PFSK-1 (cell line): ENCODE measurements at regions not wholly inside any gene's neighbourhood (a gene's known extent, or its start where the extent isn't known, plus 50 kb on each side); places are given as distances from the start of the nearest gene placed in this dataset.

Source experiments
- FOXP2 ChIP-seq: optimal IDR thresholded peaks from 2 replicates; pipeline ENCODE3; 2011; ENCODE audit warnings: borderline replicate concordance, control low read depth, inconsistent platforms; ENCODE audit not compliant: insufficient read depth; ENCODE audit errors: extremely low read length, extremely low read depth
- POLR2AphosphoS5 ChIP-seq: IDR thresholded peaks from 2 replicates; pipeline ENCODE4 v1.6.1; 2012; ENCODE audit warnings: low read depth, mild to moderate bottlenecking, control low read depth, low read length, moderate library complexity
- SIN3A ChIP-seq: IDR thresholded peaks from 2 replicates; pipeline ENCODE4 v1.6.1; 2012; ENCODE audit warnings: mild to moderate bottlenecking, low read length, moderate library complexity, borderline replicate concordance; ENCODE audit not compliant: insufficient read depth
- TAF1 ChIP-seq: IDR thresholded peaks from 2 replicates; pipeline ENCODE4 v1.6.1; 2012; ENCODE audit warnings: low read length, control low read depth, borderline replicate concordance; ENCODE audit not compliant: insufficient read depth
- TF ChIP-seq, protein P1 (sequence below), 2 experiments: IDR thresholded peaks; 2 replicates each; pipeline versions ENCODE4 v1.6.1 to v1.8.0; 2011 to 2012; ENCODE audit warnings: low read depth in 2 of 2, low read length in 2 of 2, control low read depth in 1 of 2, inconsistent platforms in 1 of 2, mild to moderate bottlenecking in 1 of 2, moderate library complexity in 1 of 2; ENCODE audit not compliant: insufficient read depth in 1 of 2

DNA sequence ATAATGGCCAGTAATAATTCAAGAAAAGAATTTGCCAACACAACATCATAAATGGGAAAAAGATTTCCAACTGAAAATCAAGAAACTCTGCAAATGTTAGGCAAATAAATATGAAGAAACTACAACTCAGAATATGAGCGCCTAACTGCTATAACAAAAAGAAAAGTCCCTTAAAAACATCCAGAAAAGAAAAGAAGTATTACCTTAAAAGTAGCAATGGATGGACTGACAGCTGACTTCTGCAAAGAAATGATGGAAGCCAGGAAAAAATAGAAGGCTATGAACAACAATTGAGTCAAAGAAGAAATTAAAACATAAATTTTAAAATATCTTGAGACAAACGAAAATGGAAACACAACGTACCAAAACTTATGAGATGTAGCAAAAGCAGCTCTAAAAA, 482.3 kb upstream of the ZNF507 start:
- TF ChIP-seq POLR2AphosphoS5 = no peak

DNA sequence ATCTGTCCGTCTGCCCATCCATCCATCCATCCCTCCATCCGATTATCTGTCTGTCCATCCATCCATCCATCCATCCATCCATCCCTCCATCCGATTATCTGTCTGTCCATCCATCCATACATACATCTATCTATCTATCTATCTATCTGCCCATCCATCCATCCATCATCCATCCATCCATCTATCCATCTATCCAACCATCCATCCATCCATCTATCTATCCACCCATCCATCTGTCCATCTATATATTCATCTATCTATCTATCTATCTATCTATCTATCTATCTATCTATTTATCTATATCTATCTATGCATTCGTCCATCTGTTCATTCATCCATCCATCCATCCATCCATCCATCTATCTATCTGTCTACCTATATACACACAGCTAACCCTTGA, 471.1 kb upstream of the ZNF507 start:
- no peak for TF ChIP-seq POLR2AphosphoS5
- no peak for TF ChIP-seq SIN3A
- TF ChIP-seq FOXP2 = no peak
- TF ChIP-seq, protein P1, sequence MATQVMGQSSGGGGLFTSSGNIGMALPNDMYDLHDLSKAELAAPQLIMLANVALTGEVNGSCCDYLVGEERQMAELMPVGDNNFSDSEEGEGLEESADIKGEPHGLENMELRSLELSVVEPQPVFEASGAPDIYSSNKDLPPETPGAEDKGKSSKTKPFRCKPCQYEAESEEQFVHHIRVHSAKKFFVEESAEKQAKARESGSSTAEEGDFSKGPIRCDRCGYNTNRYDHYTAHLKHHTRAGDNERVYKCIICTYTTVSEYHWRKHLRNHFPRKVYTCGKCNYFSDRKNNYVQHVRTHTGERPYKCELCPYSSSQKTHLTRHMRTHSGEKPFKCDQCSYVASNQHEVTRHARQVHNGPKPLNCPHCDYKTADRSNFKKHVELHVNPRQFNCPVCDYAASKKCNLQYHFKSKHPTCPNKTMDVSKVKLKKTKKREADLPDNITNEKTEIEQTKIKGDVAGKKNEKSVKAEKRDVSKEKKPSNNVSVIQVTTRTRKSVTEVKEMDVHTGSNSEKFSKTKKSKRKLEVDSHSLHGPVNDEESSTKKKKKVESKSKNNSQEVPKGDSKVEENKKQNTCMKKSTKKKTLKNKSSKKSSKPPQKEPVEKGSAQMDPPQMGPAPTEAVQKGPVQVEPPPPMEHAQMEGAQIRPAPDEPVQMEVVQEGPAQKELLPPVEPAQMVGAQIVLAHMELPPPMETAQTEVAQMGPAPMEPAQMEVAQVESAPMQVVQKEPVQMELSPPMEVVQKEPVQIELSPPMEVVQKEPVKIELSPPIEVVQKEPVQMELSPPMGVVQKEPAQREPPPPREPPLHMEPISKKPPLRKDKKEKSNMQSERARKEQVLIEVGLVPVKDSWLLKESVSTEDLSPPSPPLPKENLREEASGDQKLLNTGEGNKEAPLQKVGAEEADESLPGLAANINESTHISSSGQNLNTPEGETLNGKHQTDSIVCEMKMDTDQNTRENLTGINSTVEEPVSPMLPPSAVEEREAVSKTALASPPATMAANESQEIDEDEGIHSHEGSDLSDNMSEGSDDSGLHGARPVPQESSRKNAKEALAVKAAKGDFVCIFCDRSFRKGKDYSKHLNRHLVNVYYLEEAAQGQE (IDR thresholded peaks at IDR 0.05; ENCODE audit: insufficient read depth in 1 of 2, low read depth in 2 of 2, low read length in 2 of 2) = no peak
- no peak for TF ChIP-seq TAF1

DNA sequence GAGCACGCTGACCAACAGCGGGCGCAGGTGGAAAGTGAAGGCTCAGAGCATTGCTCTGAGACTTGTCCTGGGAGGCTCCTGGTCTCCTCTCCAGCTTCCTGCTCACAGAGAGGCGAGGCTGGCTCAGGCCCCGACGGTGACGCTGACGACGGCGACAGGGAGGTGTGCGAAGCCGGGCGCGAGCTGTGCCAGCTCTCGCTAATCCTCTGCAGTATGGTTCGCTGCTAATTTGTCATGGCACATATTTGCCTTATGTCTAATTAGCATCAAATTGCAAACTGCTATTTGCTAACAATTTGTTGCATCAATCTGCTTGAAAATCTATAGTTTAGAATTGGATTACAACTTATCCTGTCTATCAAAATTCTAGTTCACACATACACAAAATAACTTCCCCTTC, 469.8 kb upstream of the ZNF507 start:
- no peak for TF ChIP-seq TAF1
- no peak for TF ChIP-seq SIN3A
- TF ChIP-seq, protein P1 (IDR thresholded peaks at IDR 0.05; ENCODE audit: insufficient read depth in 1 of 2, low read depth in 2 of 2, low read length in 2 of 2) = no peak
- no peak for TF ChIP-seq POLR2AphosphoS5

DNA sequence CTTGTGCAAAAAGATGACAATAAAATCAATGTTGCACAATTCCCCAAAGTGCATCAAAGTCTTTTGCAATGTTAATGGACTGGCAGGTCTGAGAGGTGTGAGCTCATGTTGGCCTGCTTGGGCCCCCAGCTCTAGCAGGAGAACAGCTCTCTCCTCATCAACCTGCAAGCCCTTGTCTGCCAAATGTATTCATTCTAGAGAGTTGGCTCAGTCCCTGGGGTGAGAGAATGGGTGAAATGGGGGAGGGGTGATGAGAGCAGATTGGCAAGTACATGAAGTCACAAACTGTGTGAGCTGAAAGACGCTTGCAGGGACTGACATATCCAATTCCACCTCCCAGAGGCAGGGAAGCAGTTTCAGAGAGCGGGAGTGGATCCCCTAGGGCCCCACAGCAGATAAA, 465.1 kb upstream of the ZNF507 start:
- no peak for TF ChIP-seq TAF1
- TF ChIP-seq, protein P1 (IDR thresholded peaks at IDR 0.05; ENCODE audit: insufficient read depth in 1 of 2, low read depth in 2 of 2, low read length in 2 of 2) = no peak
- TF ChIP-seq POLR2AphosphoS5 = no peak
- TF ChIP-seq FOXP2 = no peak

DNA sequence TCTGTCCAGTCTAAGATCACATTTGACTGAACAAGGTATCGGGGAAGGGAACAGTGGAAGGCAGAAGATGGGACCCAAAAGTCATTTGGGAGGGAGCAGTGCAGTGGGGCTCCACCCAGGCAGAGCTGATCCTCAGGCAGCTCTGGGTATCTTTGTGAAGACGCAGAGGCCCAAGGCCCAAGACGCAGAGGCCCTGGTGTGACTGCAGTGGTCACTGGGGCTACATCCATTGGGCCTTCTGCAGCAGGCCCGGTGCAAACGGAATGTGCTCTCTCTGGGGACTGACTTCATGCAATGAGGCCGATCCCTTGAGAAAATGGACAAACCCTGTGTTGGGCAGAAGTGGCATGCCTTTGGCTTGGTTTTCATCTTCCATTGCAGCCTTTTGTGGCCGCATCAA, 463.4 kb upstream of the ZNF507 start:
- TF ChIP-seq, protein P1 (IDR thresholded peaks at IDR 0.05; ENCODE audit: insufficient read depth in 1 of 2, low read depth in 2 of 2, low read length in 2 of 2) = no peak
- no peak for TF ChIP-seq FOXP2

DNA sequence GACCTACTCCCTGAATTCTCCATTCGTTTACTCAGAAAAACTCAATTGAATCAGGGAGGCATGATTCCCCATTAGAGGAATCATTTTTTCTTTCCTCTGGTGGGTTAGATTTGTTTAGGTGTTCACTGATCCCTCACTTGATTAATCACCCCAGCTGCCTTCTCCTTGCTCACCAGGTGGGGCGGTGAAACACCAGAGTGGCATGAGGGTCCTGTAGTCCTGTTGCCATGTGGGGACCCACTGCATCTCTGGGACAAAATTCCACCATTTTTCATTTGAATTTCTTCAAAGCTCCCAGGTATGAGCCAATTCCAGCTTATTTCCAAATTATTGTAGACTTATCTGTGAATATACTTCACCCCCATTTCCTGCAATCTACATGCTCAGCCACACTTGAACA, 462.7 kb upstream of the ZNF507 start:
- TF ChIP-seq FOXP2 = no peak
